NOMO-1 (cell line): ENCODE measurements at regions not wholly inside any gene's neighbourhood (a gene's known extent, or its start where the extent isn't known, plus 50 kb on each side); places are given as distances from the start of the nearest gene placed in this dataset.

Experiments
- DNase-seq, 2 experiments: peaks; one replicate each; lab custom pipeline; 2025; ENCODE audit not compliant: unreplicated experiment in 2 of 2; lab: John Stamatoyannopoulos, UW

DNA sequence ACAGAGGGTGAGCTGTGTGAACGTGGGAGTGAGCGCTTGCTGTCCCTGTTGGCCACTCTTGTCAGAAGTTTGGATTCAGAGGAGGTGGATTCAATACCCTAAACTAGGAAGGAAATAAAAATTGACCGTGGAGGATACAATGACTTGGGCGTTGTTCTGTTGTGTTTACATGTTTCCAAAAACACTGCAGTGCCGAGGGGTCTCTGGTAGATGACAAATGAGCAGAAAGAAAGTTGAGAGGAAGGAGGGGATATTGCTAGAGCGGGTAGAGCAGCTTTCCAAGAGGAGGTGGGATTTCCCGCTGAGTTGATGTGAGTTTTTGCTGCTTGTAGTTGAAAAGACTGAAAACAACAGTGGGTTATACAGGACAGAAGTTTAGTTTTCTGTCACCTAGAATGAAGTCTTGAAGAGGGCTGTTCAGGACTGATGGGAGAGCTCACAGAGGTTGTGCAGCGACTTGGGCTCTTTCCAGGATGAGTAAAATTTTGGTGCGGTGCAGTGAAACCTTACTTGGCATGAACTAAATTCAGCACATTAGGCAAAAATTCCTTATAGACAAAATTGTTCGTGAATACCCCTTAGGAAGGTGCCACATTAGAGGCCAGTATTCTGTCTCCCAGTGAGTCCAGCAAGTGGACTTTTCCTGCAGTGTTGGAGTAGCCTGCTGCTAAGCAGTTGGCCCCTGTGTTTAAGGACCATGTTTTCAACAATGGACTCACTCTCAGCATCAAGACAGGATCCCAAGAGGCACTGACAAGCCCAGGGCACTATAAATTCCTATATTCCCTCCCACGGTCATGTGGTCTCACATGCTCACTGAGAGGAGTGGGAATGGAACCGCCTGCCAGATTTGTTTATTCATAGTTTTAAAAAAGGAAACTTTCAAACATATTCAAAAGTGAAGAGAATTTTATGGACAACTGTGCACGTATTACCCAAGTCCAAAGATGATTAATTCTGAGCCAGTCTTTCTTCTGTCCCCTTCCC is 435.0 kb upstream of the C2CD4B start:
- DNase-seq = no peak

DNA sequence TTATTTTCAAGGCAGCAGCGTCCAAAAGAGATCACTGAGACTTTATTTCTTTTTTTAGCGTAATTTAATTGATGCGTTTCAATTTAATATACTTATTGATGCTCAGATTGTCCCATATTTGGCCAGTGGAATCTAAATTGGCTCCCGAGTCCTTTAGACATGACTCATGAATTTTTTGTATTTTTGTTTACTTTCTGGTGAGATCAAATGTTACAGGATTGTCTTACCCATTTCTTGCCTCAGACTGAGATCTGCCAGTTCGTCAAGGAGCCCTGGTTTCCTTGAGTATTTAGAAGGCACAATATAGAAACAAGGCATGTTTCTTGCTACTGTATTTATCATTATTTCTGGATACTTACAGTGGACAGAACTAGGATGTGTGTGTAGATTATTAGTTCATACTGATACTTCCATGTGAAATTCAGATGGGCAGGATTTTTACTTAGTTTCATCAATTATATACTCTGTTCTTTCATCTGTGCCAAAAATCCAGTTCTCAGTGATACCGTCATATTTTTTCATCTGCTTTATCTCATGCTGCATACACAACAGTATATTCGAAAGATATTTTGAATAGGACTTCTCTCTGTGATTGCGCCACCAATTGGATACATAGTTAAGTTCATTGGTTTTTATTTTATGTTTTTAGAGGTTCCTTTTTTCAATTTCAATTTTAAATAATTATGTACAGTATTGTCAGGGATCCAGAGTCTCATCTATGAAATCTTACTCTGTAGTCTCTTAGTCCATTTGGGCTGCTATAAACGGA is 436.9 kb upstream of the C2CD4B start:
- no peak for DNase-seq

DNA sequence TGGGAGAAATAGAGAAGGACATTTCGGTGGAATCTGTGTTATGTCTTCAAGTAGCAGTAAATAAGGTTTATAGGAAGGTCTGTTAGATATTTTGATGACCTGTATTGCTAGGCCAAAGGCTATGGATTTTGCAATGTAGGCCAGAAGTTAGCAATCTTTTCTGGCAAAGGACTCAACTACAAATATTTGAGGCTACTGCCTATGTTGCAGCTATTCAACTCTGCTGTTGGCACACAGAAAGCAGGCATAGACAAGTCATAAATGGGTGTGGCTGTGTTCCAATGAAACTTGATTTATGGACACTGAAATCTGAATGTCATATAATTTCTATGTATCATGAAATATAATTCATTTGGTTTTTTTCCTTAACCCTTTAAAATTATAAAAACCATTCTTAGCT is 438.7 kb upstream of the C2CD4B start:
- no peak for DNase-seq

DNA sequence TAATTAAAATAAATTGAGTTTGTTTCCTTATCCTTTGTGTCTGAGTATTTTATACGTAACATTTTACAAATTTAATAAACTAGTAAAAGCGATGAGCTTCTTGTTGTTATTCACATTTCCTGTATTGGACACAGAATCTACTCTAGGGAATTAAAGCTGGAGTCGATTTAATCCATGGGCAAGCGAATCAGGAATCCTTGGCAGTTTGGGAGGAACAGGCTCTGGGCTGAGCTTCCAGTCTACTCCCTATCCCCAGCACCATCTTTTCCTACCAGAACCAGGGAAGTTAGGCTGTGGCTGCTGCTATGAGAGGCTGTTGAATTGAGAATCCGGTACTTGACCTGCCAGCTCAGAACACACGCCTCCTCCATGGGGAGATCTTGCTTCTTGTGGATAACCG is 437.3 kb upstream of the TPM1 start:
- no peak for DNase-seq

DNA sequence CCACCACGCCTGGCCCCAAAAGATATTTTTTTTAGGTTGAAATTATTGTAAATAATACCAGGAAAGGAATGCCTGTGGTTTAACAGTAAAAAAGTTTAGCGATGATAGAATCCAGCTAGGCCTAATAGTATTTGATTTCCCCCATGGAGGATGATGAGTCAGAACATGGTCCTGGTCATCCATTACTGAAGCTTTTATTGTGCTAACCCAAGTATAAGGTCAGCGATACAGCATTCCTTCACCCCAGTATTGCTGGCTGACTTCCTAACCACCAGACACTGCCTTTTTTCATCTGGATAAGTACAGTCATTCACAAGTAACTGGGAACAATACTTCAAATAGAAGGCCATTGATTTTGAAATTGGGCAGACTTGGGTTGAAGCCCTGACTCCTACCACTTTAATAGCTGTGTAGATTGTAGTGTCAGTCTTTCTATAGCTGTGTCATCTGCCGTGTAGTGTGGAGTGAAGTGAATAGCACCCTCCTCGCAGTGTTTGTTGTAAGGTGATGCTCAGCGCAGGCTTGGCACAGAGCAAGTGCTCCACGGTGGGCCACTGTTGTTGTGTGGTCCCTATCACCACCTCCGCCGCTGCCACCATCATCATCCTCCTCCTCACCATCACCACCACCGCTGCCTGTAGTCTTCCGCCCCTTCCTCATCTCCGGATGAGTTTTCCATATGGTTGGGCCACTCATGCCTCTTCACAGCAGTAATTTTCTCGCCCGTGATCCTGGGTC is 436.0 kb upstream of the TPM1 start:
- no peak for DNase-seq

DNA sequence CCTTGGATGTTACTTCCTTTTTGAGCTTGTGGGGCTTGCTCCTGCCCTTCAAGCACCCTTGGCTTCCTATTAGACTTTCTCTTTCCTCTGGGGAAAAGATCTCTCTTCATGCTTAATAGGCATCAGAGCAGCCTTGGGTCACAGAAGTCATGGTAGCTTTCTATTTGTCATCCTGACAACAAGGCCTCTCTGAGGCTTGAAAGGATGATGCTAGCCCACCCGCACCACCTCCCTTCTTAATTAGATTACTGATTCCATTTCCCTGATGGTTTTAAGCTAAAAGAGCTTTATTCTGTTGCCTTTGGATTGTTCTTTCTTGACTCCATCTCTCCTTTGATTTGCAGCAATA is 435.5 kb upstream of the TPM1 start:
- no peak for DNase-seq

DNA sequence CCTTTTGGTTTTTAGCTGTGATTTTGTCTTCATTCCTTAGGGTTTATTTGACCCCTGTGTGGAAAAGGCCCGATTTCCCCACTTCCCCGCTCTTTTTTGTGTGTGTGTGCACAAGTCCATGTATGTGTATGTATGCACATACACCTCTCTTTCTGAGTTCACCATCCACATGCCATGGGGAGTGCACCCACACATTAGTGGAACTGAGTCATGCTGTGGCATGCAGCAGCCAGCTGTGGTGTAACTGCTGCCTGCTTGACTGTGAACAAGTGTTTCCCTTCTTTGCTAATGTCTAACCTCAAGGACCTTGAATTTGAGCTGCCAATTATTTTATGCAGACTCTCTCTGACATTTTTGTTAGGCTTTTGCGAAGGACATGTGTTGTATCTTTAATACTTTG is 434.9 kb upstream of the TPM1 start:
- no peak for DNase-seq

DNA sequence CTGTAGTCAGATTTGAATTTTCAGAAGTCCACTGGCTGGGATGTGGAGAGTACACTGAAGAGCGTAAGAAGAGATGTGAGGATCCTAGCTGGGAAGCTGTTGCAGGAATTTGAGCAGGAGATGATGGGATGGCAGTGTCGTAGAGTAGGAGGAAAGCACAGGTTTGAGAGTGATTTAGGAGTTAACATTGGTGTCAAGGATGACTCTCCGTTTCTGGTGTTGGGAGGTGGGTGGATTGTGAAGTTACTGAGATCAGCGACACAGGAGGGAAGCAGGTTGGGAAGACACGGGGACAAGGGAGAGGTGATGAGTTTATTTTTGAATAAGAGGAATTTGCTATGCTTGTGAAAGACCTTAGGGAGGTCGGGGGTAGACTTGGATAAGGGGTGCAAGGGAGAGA is 434.2 kb upstream of the TPM1 start:
- DNase-seq = no peak

DNA sequence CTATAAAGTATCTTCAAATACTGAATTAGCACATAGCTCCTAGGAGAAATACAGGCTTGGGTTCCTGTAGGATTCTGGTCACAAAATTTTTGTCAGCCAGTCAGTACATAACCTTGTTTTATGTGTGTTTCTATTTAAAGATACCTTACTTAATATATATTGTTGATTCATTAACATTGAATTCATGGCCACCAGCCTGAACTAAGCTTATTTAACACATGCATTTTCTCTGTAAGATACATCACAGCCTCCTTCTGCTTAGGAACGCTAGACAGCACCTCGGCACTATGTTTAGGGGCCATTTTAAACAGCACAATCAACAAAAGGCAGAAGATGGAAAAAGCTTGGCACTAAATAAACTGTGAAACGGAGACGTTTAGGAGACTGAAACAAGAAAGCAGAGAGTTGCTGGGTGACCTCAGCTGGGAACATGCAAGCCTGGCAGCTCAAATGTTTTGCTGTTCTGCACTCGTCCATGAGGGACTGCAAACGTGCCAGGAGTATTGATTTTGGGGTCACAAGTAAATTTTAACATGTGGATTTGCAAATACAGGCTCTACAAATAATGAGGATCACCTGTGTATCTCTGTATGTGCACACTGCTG is 432.2 kb upstream of the TPM1 start:
- DNase-seq = no peak

DNA sequence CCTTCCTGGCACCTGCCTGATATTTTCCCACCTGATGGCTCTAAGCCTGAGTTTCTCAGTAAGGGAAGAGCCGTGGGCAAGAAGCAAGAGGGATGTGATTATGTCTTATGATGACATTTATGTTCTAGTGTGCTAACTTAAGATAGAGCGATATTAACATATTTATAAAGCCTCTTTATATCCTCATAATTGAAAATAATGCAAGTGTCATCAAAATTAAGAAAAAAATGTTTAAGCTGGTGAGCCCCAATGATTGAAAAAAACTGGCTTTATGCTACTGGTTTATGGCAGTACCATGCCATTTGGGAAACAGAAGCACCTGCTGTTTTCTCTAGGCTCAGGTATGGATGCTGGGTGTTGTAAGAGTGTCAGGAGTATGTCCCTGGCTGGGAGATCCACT is 431.5 kb upstream of the TPM1 start:
- DNase-seq = no peak

DNA sequence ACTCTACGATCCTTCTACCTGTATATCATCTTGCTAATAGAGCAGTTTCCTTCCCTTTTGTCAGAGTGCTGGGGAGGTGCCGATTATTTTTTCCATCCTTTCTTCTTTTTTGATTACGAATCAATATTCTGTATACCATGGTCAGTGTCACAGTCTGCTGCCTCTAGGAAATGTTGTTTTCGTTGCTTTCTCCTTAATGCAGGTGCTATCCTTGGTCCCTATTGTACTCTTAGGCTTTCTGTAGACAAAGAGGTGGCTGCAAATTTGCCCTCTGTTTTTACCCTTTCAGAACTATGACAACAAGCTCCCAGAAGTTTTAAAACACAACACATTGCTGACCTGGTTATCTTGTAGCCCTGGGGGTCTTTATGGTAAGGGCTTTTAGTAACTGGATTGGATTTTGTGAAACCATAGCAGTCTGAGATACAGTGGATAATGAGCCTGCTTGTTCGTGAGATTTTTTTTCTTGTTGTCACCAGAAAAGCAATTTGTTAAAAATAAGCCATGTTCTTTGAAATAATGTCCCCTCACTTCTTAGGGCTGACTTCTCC is 430.3 kb upstream of the TPM1 start:
- DNase-seq = no peak

DNA sequence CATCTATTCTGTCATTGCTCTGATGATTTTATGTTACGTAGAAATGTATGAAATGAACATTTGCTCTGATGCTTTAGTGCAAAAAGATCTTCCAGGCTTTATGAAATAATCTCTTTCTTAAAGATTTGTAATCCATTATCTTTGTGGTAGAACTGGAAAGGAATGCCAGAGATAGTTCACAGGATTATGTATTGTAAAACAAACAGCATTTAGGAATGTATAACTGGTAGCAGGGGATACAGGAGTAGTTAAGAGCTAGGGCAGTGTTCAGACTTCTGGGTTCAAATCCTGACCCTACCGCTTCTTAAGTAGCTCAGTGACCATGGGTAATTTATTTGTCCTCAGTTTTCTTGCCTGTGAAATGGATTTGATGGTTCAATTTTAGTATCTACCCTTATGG is 429.8 kb upstream of the TPM1 start:
- DNase-seq = no peak

DNA sequence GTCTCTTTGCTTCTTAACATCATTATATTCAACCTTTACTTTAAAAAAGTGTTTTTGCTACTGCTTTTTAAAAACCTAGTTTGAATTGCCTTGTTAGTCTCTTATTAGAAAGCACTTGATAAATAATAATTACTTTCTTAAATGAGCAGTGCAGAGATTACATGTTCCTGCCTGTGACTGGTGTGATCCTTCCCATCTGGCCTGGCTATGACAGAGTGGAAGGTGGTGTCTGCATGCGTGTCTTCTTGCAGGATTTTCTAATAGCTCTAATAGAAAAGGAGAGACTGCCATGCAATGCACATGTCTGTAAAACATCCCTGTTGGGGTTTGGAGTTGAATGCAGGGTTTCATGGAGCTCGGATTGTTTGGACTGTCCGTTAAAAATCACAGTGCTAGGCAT is 425.8 kb upstream of the TPM1 start:
- DNase-seq = no peak

DNA sequence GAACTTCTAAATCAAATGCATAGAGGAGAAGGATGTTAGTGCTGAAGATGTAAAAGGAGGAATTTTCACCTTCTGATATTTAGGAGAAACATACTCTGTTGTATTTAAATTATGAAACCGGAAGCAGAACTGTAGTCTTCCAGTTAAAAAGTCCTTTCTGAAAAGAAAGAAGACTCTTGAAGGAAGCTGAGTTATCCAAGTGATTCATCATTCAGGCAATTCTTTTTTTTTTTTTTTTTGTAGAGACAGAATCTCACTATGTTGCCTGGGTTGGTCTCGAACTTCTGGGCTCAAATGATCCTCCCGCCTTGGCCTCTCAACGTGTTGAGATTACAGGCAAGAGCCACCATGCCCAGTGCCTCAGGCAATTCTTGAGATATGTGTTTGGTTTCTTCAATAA is 424.8 kb upstream of the TPM1 start:
- no peak for DNase-seq

DNA sequence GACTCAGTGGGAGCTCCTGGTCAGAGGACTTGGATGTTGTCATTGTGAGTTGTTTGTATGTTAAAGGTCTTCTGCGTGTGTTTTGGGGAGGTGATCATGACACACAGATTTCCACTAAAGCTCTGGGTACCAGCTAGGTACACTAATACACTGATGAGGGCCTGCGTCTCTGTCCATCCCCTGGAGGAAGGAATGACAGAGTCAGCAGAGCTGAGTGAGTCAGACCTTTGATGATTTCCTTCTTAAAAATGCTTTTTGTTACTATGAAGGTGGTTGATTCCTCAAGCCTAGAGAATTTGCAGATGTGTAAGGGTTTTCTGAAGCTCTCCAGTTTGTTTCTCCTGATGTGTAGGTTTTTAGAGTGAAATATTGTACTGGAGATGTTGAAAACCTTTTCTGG is 424.1 kb upstream of the TPM1 start:
- DNase-seq = no peak

DNA sequence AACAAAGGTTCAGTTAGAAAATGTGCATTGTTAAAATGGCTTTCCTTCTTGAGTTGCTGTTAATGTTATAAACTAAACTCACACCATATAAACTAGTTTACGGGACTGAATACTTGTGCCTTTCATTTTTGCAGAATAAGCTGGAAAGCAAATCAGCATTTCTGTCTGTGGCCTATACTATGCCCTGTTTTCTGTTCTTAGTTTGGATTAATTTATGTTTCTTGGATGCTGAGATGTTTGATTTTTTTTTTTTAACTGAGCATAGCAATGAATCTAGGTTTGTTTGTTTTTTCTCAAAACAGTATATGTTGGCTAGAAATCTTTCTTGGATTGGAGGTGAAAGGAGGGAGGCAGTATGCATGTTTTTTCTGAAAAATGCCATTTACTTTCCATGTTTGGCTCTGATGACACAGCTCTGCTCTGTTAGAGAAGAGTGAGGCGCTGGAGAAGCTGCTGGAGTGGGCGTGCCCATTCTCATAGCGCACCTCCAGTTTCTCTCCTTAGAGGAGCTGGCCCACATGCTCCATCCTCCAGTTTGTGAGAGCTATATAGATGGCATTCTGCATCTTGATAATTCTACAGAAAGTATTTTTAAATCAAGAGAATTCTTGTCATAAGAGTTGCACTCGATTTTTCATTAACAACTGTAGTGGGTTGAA is 423.6 kb upstream of the TPM1 start:
- DNase-seq = no peak

DNA sequence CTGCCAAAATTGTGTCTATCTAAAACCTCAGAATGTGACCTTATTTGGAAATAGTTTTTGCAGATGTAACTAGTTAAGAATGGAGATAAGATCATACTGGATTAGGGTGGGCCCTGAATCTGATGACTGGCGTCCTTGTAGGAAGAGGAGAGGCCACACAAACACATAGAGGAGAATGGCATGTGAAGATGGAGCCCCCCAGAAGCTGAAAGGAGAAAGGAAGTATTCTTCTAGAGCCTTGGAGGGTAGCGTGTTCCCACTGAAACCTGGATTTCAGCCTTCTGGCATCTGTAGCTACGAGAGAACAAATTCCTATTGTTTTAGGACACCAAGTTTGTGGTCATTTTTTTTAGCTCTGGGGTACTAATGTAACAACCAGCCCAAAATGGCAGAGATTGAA is 423.0 kb upstream of the TPM1 start:
- no peak for DNase-seq

DNA sequence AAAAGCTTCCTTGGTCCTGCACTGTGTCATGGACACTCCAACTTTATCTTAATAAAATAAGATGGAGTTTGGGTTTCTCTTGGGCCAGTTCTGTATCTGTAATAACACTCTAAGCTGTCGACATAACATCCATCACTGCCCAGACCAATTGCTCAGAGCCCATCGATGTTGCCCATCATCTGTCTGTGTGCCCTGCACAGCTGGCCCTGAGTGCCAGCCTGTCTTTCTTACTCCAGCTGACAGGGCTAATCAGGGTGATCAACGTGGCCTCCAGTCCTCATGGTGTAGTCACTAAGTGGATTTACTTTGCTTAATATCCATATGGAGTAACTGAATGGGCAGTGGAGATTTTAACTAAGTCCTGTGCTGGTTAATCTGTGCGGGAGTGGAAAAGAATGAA is 419.8 kb upstream of the TPM1 start:
- no peak for DNase-seq

DNA sequence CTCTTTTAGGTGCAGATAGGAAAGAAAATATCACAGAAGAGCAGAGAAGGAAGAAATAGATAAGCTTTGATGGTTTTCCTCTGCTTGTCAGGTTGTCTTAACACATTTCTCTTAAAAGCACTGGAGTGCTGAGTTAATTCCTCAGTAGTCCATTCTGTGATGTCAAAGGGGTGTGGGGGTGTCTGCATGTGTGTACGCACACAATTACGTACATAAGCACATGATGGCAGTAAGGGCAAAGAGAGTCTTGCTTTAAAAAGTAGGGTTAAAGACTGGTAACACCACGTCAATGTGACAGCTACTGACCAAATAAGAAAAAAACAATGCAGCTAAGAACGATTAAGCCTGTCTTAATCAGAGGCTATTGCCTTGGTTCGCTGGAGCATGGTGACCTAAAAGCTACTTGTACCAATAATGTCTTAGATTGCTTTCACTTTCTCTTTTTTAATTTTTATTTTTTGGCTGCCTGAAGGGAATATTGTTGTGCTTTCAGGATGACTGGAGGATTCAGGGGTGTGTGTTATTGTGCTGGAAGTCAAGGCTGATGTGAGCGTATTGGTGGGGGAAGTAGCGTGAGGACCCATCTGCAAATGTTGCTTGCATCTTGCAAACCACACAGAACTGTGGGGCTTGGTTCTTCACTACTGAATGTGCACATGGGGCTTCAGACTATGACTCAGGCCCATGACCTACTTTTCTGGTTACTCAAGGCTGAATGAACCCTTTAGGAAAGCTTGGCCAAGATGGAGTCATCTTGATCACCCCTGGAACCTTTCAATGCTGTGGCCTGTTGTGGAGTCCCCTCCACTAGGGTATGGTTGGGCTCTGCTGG is 417.8 kb upstream of the TPM1 start:
- no peak for DNase-seq
